ENCODE measurements at regions not wholly inside any gene's neighbourhood (a gene's known extent, or its start where the extent isn't known, plus 50 kb on each side); places are given as distances from the start of the nearest gene placed in this dataset.

DNA sequence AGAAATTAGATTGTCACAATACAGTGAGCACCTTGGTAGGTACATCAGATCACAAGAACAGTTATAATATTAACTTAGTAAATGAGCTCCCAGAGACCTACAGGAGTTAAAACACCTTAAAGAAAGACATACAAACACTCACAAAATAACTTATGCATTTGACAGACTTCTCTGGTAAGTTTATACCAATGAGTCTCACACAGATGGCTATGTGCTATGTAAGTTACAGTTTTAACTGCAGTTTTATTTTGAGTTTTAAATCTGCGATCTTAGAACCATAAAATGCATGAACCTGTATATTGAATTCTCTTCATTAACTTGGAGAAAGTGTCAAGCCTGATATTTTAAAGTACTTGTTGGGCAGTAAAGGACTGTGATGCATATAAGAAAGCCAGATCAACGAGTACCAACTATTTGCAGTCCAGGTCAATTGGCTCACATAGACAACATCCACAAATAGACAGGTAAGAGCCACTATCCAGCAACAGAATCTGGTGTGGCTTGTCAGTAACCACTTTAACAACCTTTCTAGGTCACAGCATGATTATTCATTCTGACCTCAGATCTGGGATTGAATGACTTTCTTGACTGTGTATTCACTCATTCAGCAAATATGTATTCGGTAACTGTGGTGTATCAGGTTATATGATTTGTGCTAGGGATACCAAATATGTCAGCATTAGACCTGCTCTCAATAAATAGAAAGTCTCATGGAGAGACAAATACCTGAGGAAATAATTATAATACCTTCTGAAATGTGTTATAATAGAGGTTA is 856.6 kb upstream of the MGAT4C start:
- DNase-seq (ENCODE audit: low read depth in 2 of 2): no peak

DNA sequence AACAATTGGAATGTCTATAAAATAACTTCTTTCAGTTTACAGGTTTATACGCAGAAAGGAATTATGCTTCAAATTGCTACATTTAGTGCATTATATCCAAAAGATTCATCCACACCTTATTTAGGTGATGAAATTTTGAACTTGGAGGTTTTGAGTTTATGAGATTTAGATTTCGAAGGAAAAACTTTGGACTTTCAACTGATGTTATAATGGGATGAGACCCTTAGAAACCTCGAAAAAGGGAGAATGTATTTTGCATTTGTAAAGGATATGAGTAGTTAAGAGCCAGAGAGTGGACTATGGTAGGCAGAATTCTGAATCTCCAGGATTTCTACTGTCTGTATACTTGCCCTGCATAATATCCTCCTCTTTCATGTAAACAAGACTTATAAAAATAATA is 851.6 kb upstream of the MGAT4C start:
- DNase-seq (ENCODE audit: low read depth in 2 of 2): no peak

DNA sequence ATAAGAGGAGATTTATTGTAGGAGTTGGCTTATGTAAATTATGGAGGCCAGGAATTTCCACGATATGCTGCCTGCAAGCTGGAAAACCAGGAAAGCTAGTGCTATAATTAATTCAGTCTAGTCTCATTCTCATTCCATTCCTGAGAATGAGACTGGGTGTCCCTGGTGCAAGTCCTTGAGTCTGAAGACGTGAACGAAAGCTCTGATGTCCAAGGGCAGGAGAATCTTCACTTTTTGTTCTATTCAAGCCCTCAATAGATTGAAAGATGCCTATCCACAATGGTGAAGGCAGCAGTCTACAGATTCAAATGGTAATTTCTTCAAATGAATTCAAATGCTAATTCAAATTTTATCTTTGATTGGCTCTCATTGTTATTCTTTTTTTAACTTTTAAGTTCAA is 851.1 kb upstream of the MGAT4C start:
- DNase-seq (ENCODE audit: low read depth in 2 of 2): no peak

DNA sequence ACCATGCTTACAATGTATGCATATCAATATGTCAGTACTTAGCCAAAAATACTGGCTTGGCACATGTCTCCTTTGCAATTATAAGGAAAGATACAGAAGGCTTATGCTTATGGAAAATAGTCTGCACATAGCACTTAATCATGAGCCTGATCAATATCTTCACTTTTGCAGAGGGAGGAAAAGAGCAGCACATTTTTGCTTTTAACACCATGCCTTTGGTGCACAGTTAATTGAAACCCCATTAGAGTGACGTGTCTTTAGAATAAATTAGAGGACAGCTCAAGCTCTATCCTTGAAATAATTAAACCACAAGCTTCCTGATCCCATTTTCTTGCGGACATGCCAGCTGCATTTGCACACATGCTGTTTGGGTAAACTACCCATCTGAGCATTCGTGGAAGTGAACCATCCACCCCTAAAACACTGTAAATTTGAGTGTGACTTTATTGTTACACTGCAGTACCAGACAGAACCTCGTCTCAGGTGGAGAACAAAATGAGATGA is 839.9 kb upstream of the MGAT4C start:
- no peak for DNase-seq (ENCODE audit: low read depth in 2 of 2)

DNA sequence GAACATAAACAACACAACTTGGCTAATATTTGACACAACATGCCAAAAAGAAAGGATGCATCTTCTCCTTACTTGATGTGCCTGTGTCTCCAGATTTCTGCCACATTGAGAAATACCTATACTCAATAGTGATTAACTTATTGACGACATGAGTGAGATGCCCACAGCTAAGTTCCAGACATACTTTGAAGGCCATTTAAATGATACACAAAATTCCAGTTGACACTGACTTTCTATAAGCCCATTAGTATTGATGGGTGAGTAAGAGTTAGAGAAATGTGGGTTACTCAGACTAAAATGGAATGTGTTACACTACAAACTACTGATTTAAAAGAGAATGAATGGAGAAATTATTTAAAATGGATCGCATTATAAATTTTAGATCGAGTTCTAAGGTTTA is 838.2 kb upstream of the MGAT4C start:
- DNase-seq (ENCODE audit: low read depth in 2 of 2): no peak

DNA sequence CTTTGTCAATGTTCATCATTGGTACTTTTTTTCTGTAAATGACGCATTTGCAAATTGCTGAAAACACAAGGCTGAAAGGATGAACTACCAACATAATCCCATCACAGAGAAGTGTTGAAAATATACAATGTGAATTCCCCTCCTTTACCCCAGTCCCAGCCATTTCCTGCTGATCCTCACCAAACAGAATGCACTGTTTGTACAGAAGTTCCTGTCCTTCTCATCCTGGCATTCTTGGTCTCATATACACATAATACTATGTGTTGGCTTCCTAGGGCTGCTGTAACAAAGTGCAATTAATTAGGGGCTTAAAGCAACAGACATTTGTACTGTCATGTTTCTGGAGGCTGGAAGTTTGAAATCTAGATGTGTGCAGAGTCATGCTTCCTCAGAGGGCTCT is 836.2 kb upstream of the MGAT4C start:
- peak; percentile 51 for DNase-seq (ENCODE audit: low read depth in 2 of 2)

DNA sequence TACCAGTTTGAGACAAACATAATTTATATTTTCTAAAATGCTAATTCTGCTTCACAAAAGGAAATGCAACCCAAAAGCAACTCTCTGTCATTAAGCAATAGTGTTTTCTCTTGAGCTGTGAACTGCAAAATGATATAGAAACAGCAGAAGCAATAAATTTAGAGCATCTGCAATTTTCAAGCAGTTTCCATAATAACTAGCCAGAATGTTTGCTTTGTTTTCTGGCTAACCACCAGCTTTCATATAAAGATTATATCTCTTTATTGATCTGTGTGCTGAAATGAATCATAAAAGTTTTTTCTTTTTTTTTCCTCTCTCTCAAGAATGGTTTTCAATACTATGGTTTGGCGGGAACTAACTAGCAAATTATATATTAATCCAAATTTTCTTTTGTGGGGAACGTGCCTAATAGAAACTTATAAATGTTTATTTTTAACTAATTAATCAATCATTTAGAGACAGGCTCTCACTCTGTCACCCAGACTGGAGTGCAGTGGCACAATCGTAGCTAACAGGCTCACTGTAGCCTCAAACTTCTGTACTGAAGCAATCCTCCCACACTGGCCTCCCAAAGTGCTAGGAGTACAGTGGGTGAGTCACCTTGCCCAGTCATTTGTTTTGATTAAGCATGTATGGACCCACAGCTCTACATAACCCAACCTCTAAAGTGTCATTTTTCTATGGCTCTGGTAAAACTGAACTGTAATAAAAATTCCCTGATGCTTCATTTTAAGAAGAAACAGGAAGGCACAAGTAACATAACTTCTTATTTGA is 830.1 kb upstream of the MGAT4C start:
- no peak for DNase-seq (ENCODE audit: low read depth in 2 of 2)

DNA sequence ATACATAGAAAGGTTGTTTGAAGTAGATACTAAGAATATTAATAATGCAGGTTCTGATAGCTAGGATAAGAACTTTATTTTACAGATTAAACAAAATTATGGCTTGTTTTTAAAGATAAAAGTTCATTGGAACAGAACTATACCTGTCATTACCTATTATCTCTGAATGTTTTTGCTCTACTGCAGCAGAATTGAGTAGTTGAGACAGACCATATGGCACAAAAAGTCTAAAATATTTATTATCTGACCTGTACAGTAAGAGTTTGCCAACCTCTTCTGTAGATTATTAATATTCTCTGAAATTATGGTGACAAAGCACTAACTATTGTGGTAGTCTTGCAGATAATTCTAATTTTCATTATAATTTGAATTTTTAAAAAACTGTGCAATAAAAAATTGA is 829.1 kb upstream of the MGAT4C start:
- DNase-seq (ENCODE audit: low read depth in 2 of 2): no peak

DNA sequence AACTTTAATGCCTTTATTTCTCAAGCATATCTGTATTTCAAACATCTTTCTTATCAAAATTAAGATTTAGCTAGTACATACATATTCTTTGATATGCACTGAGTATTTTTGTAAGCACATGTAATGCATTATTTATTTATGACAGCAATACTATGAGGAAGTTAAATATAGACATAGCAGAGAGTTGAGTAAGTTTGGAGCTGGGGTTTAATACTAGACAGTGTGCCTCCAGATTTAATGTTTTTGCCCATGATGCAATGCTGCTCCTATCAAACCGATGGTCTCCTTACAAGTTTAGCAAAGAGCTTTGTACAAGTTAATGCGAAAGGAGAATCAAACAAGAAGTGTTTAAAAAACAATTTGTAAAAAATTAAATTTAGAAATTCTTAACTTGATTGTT is 826.6 kb upstream of the MGAT4C start:
- DNase-seq (ENCODE audit: low read depth in 2 of 2): no peak

DNA sequence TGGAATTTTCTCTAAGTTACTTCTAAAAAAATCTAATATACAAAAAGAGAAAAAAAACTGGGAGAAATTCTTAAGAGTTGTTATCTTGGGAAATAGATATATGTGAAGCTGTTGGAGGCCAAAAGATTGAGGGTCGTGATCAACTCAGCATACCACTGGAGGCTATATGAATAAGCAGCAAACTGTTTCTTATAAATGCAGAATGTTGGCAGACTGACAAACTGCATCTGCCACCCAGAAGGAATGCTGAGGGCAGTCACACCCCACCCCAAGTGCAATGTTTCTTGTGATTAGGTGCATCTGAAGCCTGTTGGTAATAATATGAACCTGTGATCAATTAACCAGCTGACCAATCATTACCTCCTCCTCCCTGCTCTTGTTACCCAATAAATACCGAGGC is 818.6 kb upstream of the MGAT4C start:
- no peak for DNase-seq (ENCODE audit: low read depth in 2 of 2)

DNA sequence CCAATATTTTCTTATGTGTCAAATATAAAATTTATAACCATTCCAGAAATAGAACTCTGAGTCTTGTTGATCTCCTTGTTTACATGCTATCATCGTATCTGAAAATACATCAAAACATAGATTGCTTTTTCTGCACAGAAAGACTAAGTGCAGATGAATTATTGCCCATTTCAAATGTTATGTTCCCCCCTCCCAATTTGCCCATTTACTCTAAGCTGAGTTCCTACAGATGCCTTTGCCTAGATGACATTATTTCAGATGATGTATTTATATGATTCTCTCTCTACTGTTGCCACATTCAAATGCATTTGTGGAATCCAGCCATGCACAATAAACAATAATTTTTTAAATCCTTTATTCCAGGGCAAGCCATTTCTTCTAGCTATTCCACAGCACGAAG is 810.1 kb upstream of the MGAT4C start:
- DNase-seq (ENCODE audit: low read depth in 2 of 2): no peak

DNA sequence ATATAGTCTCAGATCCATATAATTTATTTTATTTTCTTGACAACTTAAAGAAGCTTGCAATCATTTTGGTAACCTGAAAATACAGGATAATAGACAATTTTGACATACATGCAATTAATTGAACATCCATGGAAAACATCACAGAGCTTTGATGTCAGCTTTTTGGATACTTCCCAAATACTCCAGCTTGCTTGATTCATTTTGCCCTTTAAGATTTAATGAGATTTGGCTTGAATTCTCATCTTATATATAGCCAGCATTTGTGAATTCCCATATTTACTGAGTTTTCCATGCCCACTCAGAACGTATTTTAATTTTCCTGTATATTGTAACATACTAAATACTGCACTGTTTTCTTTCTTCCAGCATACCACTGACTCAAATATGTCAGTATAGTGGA is 803.0 kb upstream of the MGAT4C start:
- DNase-seq (ENCODE audit: low read depth in 2 of 2): no peak

DNA sequence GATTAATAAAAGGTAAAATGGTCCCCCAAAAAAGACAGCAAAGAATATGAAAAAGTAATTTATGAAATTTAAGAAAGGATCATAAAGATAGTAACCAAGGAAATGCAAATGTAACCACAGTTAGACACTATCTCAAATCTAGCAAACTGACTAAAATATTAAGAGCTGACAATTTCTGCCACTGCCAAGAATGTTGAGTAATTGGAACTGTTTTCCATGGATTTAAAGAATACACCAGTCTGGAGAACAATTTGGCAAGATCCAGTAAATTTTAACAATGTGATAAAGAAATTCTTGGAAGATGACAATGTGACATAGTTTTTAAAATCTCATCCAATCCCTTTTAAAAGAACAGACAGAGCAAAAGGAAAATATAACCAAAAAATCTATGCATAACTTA is 798.0 kb upstream of the MGAT4C start:
- DNase-seq (ENCODE audit: low read depth in 2 of 2): no peak

DNA sequence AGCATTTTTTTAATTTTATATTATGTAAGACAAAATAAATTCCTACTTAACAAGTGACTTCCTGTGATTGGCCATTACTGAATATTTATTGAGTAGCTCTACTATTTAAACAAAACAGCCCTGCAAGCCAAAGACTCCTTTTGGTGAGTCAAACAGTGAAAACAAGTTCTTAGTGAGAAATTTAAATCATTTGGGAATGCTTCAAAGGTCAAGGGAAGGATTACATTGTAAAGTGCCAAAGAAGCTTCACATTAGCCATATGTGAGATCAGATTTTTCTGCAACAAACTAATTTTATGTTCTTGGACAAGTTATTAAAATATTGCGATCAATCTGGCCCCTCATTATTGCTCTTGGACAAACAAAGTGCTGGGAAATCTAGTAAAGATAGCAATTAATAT is 795.4 kb upstream of the MGAT4C start:
- DNase-seq (ENCODE audit: low read depth in 2 of 2): no peak

DNA sequence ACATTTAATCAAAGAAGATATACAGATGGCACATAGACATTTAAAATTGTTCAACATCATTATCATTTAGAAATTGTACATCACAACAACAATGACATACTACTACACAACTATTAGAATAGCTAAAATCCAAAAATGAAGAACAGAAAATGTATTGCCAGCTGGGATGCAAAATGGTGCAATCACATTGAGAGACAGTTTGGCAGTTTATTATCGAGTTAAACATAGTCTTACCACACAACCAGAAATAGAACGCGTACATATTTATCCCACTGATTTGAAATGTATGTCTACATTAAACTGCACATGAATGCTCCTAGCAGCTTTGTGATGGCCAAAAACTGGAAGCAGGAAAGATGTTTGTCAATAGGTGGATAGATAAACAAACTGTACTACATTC is 791.5 kb upstream of the MGAT4C start:
- DNase-seq (ENCODE audit: low read depth in 2 of 2): no peak

DNA sequence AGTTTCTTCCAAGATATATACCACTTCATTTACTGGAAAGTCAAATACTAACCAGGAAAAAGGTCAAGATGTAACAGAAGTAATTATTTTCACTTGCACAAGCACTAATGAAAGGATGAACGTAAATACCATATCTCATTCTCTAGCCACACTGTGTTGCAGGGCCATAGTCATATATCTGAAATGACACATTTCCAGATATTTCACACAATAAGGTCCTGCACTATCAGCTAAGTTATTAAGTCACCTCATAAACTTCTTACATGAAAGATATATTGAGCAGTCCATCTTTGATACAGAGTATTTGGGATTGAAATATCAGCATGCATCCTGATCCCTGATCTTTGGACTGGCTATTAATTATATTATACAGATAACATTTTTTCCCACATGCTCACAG is 783.3 kb upstream of the MGAT4C start:
- DNase-seq (ENCODE audit: low read depth in 2 of 2): no peak

DNA sequence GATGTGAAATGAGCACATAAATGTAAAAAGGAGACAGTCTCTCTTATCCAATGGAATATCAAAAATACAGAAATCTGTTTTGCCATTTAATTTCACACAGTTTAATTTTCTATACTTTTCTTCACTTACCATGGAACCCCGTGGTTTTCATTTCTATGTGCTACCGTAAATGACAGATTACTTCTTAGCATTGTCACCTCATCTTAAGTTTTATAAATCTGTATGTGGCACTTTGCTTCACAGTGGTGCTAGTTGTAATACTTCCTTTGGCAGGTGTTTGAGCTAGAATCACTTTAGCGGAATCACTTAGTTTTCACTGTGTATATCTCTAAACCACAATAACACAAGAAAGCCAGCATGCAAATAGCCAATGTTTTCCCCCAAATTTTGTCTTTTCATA is 781.9 kb upstream of the MGAT4C start:
- DNase-seq (ENCODE audit: low read depth in 2 of 2): no peak

DNA sequence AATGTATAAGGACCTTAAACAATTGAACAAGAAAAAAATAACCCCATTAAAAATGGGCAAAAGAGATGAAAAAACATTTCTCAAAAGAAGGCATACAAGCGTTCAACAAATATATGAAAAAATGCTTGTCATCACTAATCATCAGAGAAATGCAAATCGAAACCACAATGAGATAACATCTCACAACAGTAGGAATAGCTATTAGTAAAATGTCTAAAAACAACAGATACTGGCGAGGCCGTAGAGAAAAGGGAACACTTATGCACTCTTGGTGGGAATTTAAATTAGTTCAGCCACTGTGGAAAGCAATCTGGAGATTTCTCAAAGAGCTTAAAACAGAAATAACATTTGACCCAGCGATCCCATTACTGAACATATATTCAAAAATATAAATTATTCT is 769.8 kb upstream of the MGAT4C start:
- DNase-seq (ENCODE audit: low read depth in 2 of 2): no peak

DNA sequence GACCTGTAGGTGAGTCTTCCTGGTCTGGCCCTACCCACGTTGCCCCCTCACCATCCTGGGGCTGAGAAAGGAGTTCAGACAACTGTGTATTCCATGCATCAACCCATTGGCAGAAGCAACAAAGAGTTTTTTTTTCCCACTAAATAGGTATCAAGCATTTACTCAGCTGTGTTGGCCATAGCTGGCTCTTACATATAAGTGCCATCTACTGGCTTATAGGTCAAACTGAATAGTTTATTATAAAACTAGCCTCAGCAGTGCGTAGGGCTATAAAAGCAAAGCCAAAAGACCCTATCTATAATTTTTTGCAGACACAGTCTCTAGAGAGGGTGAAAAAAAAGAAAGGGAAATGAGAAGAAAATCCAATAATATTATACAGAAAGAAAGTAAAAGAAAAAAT is 765.2 kb upstream of the MGAT4C start:
- DNase-seq (ENCODE audit: low read depth in 2 of 2): no peak

DNA sequence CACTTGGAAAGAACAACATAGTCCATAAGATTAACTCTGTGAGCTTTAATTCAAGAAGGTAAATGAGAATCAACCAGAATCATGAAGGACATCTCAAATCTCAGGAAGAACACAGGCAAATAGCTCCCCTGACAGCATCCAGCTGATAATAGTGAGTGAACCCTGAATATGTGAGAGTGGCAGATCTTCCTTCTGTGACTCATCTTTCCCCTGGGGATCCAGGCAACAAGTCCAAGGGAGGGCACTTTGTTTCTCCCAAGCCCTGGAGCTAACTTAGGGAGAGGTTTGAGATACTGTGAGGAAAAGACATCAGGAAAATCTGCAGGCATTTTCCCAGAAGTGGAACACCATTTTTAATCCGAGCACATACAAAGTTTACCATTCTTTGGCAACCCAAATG is 763.9 kb upstream of the MGAT4C start:
- no peak for DNase-seq (ENCODE audit: low read depth in 2 of 2)

DNA sequence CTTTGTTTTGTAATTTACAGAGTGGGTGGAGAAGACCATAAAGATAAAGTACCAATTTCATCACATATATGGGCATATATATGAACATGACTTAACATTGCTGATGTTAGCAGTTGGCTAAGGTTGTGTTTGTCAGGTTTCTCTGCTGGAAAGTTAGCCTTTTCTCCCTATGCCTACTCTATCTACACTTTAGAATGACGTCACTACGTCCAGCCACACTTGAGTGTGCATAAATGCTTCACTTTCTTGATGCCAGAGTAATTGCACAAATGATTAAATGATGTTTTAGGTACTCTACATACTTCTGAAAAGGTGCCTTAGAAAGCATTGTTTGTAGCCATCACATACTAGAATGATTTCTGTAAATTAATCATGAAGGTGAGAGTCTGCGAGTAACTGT is 759.2 kb upstream of the MGAT4C start:
- no peak for DNase-seq (ENCODE audit: low read depth in 2 of 2)

DNA sequence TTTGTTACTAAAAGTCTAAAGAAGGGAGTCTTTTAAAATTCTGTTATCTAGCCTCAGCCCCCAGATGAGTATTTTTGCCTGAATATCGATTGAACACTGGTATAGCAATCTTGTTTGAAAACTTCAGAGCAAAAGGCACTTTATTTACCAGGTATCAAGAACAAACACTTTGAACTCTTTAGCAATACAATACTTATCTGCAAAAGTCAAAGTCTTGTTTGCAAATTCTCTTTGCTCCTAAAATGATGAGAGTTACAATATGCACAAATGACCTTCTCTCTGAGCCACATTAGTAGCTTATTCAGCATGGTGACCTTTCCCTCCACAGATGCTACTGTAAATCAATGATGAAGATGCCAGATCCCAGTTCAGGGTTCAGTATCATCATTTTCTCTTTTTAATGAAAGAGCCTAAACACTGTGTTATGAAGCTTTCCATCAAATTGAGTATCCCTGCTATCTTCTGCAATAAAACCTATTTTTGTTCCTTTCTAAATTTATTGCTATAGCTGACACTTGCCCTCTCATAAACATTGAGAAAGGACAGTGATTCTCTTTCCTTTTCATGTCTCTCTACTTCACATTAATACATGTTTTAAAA is 752.7 kb upstream of the MGAT4C start:
- DNase-seq (ENCODE audit: low read depth in 2 of 2): no peak

DNA sequence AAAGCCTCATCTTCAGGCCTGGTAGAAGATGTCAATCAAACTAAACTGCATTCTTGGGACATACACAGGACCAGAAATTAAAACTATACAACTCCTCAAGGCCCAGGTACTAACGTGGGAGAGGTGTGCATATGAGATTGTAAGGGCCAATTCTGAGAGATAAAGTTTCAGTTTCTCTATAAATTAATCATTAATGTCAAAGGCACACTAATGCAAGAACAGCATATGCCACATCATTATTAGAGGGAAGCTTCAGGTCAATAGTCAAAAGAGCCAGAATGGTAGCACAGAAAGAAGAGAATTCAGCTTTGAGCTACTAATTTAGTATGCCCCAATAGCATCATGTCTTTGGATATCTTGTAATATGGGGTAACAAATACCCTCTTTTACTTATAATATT is 744.9 kb upstream of the MGAT4C start:
- DNase-seq (ENCODE audit: low read depth in 2 of 2): no peak

Measured in dermis microvascular lymphatic vessel endothelial cell (primary cell).